Loucy (cell line): ENCODE measurements at regions not wholly inside any gene's neighbourhood (a gene's known extent, or its start where the extent isn't known, plus 50 kb on each side); places are given as distances from the start of the nearest gene placed in this dataset.

Experiments
- CTCF ChIP-seq: fragments of 200-600 bp; sonication (generic); conservative IDR thresholded peaks from 2 replicates; pipeline ENCODE4 v1.5.1; 2014; ENCODE audit warnings: mild to moderate bottlenecking, antibody characterized with exemption, low read length
- EZH2phosphoT487 ChIP-seq: fragments of 200-600 bp; IDR thresholded peaks from 2 replicates; pipeline ENCODE4 v1.6.1; 2018; ENCODE audit warnings: antibody characterized with exemption, mild to moderate bottlenecking, moderate library complexity, borderline replicate concordance

- TF ChIP-seq CTCF (no peak), EZH2phosphoT487 (no peak)
Measured at GRCh38 chr14:27075503-27075902, 477.7 kb upstream of the NOVA1 start.
